22Rv1 (cell line): ENCODE measurements at regions not wholly inside any gene's neighbourhood (a gene's known extent, or its start where the extent isn't known, plus 50 kb on each side); places are given as distances from the start of the nearest gene placed in this dataset.
"Not testable (repeated sequence)": the region's sequence is repeated elsewhere in the genome, so short reads cannot be mapped to it uniquely, and the experiment has no call there.

Experiments
- ZFX ChIP-seq: fragments of 450-650 bp; IDR thresholded peaks from 2 replicates; pipeline ENCODE4 v1.6.1; 2017; ENCODE audit warnings: antibody characterized with exemption, borderline replicate concordance
- TF ChIP-seq, protein P1 (sequence below): fragments of 450-650 bp; IDR thresholded peaks from 2 replicates; pipeline ENCODE4 v1.5.1; 2017; ENCODE audit warnings: mild to moderate bottlenecking

DNA sequence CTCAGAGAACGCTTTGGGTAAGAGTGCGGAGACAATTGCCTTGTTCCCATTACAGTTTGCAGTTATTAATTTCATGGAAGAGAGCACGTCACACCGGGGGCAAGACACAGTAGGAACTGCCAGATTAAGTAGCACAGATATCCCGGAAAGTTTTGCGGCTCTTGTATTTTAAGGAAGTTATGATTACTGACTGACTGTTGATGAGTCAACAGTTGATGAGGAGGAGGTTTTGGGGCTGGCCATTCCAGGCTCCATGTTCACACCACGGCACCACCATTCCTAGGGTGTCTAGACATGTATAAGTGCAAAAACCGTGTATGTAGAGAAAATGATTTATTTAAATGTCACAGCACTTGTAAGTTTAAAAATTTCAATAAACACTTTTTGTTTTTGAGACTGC lies 86.4 kb upstream of the ZNF322 start:
- TF ChIP-seq, protein P1, sequence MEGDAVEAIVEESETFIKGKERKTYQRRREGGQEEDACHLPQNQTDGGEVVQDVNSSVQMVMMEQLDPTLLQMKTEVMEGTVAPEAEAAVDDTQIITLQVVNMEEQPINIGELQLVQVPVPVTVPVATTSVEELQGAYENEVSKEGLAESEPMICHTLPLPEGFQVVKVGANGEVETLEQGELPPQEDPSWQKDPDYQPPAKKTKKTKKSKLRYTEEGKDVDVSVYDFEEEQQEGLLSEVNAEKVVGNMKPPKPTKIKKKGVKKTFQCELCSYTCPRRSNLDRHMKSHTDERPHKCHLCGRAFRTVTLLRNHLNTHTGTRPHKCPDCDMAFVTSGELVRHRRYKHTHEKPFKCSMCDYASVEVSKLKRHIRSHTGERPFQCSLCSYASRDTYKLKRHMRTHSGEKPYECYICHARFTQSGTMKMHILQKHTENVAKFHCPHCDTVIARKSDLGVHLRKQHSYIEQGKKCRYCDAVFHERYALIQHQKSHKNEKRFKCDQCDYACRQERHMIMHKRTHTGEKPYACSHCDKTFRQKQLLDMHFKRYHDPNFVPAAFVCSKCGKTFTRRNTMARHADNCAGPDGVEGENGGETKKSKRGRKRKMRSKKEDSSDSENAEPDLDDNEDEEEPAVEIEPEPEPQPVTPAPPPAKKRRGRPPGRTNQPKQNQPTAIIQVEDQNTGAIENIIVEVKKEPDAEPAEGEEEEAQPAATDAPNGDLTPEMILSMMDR = not testable (repeated sequence)
- TF ChIP-seq ZFX = not testable (repeated sequence)
